GM12878 (cell line): ENCODE measurements at regions not wholly inside any gene's neighbourhood (a gene's known extent, or its start where the extent isn't known, plus 50 kb on each side); places are given as distances from the start of the nearest gene placed in this dataset.

Experiments
- ATAC-seq: fragments of 200-7000 bp; cut with Tn5 transposase; 3 replicates; pipeline ENCODE4 v1.9.1; 2020; ENCODE audit warnings: mild to moderate bottlenecking, moderate library complexity
- BruUV-seq: library from RNA; stranded (reverse); fragments of 400-500 nt; replicated peaks from 2 replicates; lab custom pipeline; 2021; lab: Mats Ljungman, UMichigan
- CTCF ChIA-PET: fragments of 300-600 bp; sonication (Branson Sonifier 250); formaldehyde crosslinking; extraction: SDS; loops from one replicate; lab custom pipeline; 2021; ENCODE audit warnings: inconsistent platforms; lab: Yijun Ruan, JAX
- POLR2A ChIA-PET: fragments of 350-600 bp; formaldehyde crosslinking; extraction: SDS; loops from one replicate; lab custom pipeline; 2021; ENCODE audit warnings: inconsistent platforms; lab: Charles Lee
- RAD21 ChIA-PET: fragments of 300-600 bp; sonication (Branson Sonifier 250); formaldehyde crosslinking; loops from one replicate; lab custom pipeline; 2023; ENCODE audit warnings: antibody characterized with exemption; ENCODE audit not compliant: unreplicated experiment; lab: Charles Lee
- SMC1A ChIA-PET: fragments of 300-600 bp; sonication (Branson Sonifier 250); formaldehyde crosslinking; loops from one replicate; lab custom pipeline; 2023; ENCODE audit not compliant: unreplicated experiment, uncharacterized antibody; lab: Charles Lee
- DNase-seq: peaks from one replicate; pipeline ENCODE4 v3.0.0-alpha.2; 2011; ENCODE audit warnings: low read depth, low spot score
- FAIRE-seq: peaks from 3 replicates; lab custom pipeline; 2011; peaks lifted over from hg19 to GRCh38; lab: Jason Lieb, UNC
- H2AFZ ChIP-seq: 2 replicates; pipeline ENCODE4 v1.6.0; 2011; ENCODE audit warnings: low read depth, low read length, control low read depth; ENCODE audit not compliant: control insufficient read depth
- H3K27ac ChIP-seq: 2 replicates; pipeline ENCODE4 v1.5.1; 2011; ENCODE audit warnings: control low read depth; ENCODE audit not compliant: control insufficient read depth, insufficient read depth
- H3K27me3 ChIP-seq, 2 experiments: replicated peaks in 1 of 2; 2 replicates each; pipeline versions ENCODE4 v1.6.0 to v1.6.1; 2011; ENCODE audit warnings: low read length in 1 of 2; ENCODE audit not compliant: control insufficient read depth in 2 of 2, insufficient read depth in 2 of 2
- H3K36me3 ChIP-seq, 2 experiments: 2 replicates each; pipeline ENCODE4 v1.5.1; 2011; ENCODE audit warnings: low read length in 1 of 2; ENCODE audit not compliant: control insufficient read depth in 2 of 2, insufficient read depth in 2 of 2
- H3K4me1 ChIP-seq: 2 replicates; pipeline ENCODE4 v1.6.1; 2011; ENCODE audit warnings: mild to moderate bottlenecking, low read length, moderate library complexity, mixed read lengths; ENCODE audit not compliant: control insufficient read depth, insufficient read depth
- H3K4me2 ChIP-seq: 2 replicates; pipeline ENCODE4 v1.6.0; 2011; ENCODE audit warnings: control low read depth; ENCODE audit not compliant: control insufficient read depth, insufficient read depth
- H3K4me3 ChIP-seq: fragments of 200-600 bp; sonication (generic); 2 replicates; pipeline ENCODE4 v1.5.1; 2016
- H3K79me2 ChIP-seq: 2 replicates; pipeline ENCODE4 v1.6.0; 2011; ENCODE audit warnings: low read length; ENCODE audit not compliant: control insufficient read depth, insufficient read depth
- H3K9ac ChIP-seq: 2 replicates; pipeline ENCODE4 v1.8.0; 2011; ENCODE audit warnings: low read length, control low read depth, mixed read lengths; ENCODE audit not compliant: control insufficient read depth, insufficient read depth
- H3K9me3 ChIP-seq: replicated peaks from 3 replicates; pipeline ENCODE4 v1.5.1; 2011; ENCODE audit warnings: mild to moderate bottlenecking, low read length; ENCODE audit not compliant: control insufficient read depth, insufficient read depth
- H4K20me1 ChIP-seq: 2 replicates; pipeline ENCODE4 v1.6.0; 2011; ENCODE audit not compliant: control insufficient read depth, insufficient read depth
- CBFB ChIP-seq: IDR thresholded peaks from 2 replicates; pipeline ENCODE4 v1.6.1; 2016; ENCODE audit warnings: antibody characterized with exemption, low read depth
- CHD2 ChIP-seq: IDR thresholded peaks from 2 replicates; pipeline ENCODE4 v1.6.1; 2011; ENCODE audit warnings: low read depth, low read length, improper control_type of control experiment, borderline replicate concordance
- IKZF1 ChIP-seq: fragments of 450-650 bp; conservative IDR thresholded peaks from 2 replicates; pipeline ENCODE4 v1.6.1; 2017; ENCODE audit warnings: antibody characterized with exemption, mild to moderate bottlenecking
- MXI1 ChIP-seq: fragments of 150-350 bp; IDR thresholded peaks from 2 replicates; pipeline ENCODE4 v1.6.1; 2011; ENCODE audit warnings: low read depth, mild to moderate bottlenecking, inconsistent platforms, low read length, improper control_type of control experiment
- NR2C1 ChIP-seq: fragments of 450-650 bp; IDR thresholded peaks from 2 replicates; pipeline ENCODE4 v1.6.1; 2017; ENCODE audit warnings: antibody characterized with exemption, mild to moderate bottlenecking, moderate library complexity
- NR2C2 ChIP-seq: IDR thresholded peaks from 2 replicates; pipeline ENCODE4 v1.6.1; 2011; ENCODE audit warnings: borderline replicate concordance, low read depth; ENCODE audit not compliant: control insufficient read depth, insufficient read length
- TCF3 ChIP-seq: IDR thresholded peaks from 2 replicates; pipeline ENCODE4 v1.6.1; 2012; ENCODE audit warnings: low read depth, mild to moderate bottlenecking, low read length, borderline replicate concordance; ENCODE audit not compliant: insufficient read depth
- WGBS: methylation state at CpG from one replicate; pipeline ENCODE4 v1.1.6; 2016; ENCODE audit warnings: low lambda C conversion rate; ENCODE audit not compliant: insufficient replicate concordance, insufficient coverage; ENCODE audit errors: missing lambda C conversion rate; 5-methylcytosine and 5-hydroxymethylcytosine counted together
- in situ Hi-C: fragments of 300-500 bp; cut with MboI; formaldehyde crosslinking; loops from 9 replicates; pipeline ENCODE4 v1.14.3; 2018; ENCODE audit warnings: mixed read lengths
- intact Hi-C: fragments of 100-400 bp; cut with micrococcal nuclease; formaldehyde crosslinking; loops from one replicate; pipeline ENCODE4 v1.14.2; 2022; ENCODE audit not compliant: unreplicated experiment
- TF ChIP-seq, protein P1 (sequence below): fragments of 450-650 bp; IDR thresholded peaks from 2 replicates; pipeline ENCODE4 v1.6.1; 2017; ENCODE audit warnings: mild to moderate bottlenecking, moderate library complexity
- TF ChIP-seq, protein P2 (sequence below): IDR thresholded peaks from 2 replicates; pipeline ENCODE4 v1.6.1; 2012; ENCODE audit warnings: mild to moderate bottlenecking, low read depth, low read length
- TF ChIP-seq, protein P3 (sequence below): fragments of 150-350 bp; IDR thresholded peaks from 2 replicates; pipeline ENCODE4 v1.6.1; 2016; ENCODE audit warnings: low read depth, low read length

DNA sequence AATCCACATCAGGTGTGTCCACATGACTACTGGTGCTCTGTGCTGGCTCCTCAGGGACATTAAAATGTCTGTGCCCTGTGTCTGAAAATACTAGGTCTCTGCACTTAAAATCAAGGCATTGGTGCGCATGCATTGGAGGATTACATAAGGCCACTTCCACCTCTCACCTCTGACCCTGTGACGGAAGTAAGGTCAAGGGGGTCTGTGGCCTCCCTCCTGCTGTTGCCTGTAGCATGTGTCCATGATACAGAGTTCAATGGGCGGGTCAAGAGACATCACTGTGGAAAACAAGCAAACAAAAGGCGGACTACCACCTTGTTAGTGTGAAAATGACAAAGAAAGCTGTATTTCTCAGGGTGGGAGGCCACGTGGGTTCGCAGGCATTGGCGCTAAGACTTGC, 208.6 kb upstream of the PWP1 start (continued):
- TF ChIP-seq, protein P1, sequence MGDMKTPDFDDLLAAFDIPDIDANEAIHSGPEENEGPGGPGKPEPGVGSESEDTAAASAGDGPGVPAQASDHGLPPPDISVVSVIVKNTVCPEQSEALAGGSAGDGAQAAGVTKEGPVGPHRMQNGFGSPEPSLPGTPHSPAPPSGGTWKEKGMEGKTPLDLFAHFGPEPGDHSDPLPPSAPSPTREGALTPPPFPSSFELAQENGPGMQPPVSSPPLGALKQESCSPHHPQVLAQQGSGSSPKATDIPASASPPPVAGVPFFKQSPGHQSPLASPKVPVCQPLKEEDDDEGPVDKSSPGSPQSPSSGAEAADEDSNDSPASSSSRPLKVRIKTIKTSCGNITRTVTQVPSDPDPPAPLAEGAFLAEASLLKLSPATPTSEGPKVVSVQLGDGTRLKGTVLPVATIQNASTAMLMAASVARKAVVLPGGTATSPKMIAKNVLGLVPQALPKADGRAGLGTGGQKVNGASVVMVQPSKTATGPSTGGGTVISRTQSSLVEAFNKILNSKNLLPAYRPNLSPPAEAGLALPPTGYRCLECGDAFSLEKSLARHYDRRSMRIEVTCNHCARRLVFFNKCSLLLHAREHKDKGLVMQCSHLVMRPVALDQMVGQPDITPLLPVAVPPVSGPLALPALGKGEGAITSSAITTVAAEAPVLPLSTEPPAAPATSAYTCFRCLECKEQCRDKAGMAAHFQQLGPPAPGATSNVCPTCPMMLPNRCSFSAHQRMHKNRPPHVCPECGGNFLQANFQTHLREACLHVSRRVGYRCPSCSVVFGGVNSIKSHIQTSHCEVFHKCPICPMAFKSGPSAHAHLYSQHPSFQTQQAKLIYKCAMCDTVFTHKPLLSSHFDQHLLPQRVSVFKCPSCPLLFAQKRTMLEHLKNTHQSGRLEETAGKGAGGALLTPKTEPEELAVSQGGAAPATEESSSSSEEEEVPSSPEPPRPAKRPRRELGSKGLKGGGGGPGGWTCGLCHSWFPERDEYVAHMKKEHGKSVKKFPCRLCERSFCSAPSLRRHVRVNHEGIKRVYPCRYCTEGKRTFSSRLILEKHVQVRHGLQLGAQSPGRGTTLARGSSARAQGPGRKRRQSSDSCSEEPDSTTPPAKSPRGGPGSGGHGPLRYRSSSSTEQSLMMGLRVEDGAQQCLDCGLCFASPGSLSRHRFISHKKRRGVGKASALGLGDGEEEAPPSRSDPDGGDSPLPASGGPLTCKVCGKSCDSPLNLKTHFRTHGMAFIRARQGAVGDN, result no peak
- TF ChIP-seq MXI1 (no peak), NR2C2 (no peak), CBFB (no peak), CHD2 (no peak)
- TF ChIP-seq, all 136 proteins: peak for 0

DNA sequence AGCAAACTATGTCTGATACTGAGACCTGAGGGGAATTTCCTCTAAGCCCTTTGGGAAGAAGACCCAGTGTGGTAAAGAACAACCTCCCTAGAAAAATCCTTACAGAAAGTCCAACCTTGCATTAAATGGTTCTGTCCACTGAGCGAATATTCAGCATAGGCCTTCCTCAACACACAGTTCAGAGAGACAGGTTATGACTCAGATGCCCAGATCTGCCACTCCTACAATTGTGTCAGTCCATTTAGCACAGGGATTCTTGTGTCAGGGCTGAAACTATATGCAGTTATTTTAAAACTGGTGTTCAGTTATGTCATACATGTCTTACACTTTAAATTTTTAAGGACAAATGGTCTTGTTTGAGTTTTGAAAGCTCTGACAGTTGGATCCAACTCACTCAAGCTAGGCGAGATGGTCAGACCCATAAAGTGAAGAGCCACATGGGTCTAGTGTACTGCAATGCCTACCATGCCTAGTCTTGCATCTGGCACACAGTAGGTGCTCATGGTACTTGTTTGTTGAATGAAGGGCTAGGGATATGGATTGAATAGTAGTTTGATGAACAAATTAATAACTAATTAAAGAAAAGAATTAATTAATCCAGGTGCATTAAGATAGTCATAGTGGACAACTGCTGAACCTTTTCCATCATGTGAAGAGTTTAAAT, 207.5 kb upstream of the PWP1 start:
- intact Hi-C loops (no loop called here), in situ Hi-C loops (no loop called here)
- RAD21 ChIA-PET, result no interaction called here
- CTCF ChIA-PET, result interaction anchor here (1.0 kb wide), 1 partner anchor 131 kb away, joined by 3 read pairs; no protein-coding TSS in a partner anchor
- Histone ChIP-seq H3K79me2 (no peaks in the 10 kb centered on the region), H4K20me1 (no peaks in the 10 kb centered on the region), H2AFZ (no peak overlapping the region), H3K4me3 (no peak overlapping the region), H3K4me1 (no peaks in the 10 kb centered on the region), H3K27me3 (peaks cover 0 to 3% of the 10 kb centered on the region in 2 experiments; a peak in 2 of 4 replicates), H3K27ac (no peak overlapping the region), H3K9ac (no peak overlapping the region), H3K36me3 (no peaks in the 10 kb centered on the region), H3K4me2 (no peak overlapping the region), H3K9me3 (no peaks in the 10 kb centered on the region)
- no peak for ATAC-seq
- DNase-seq, result no peak
- 37% methylated on average over 2 of the region's 2 CpGs for WGBS
- FAIRE-seq, result no peak
- TF ChIP-seq, protein P2, sequence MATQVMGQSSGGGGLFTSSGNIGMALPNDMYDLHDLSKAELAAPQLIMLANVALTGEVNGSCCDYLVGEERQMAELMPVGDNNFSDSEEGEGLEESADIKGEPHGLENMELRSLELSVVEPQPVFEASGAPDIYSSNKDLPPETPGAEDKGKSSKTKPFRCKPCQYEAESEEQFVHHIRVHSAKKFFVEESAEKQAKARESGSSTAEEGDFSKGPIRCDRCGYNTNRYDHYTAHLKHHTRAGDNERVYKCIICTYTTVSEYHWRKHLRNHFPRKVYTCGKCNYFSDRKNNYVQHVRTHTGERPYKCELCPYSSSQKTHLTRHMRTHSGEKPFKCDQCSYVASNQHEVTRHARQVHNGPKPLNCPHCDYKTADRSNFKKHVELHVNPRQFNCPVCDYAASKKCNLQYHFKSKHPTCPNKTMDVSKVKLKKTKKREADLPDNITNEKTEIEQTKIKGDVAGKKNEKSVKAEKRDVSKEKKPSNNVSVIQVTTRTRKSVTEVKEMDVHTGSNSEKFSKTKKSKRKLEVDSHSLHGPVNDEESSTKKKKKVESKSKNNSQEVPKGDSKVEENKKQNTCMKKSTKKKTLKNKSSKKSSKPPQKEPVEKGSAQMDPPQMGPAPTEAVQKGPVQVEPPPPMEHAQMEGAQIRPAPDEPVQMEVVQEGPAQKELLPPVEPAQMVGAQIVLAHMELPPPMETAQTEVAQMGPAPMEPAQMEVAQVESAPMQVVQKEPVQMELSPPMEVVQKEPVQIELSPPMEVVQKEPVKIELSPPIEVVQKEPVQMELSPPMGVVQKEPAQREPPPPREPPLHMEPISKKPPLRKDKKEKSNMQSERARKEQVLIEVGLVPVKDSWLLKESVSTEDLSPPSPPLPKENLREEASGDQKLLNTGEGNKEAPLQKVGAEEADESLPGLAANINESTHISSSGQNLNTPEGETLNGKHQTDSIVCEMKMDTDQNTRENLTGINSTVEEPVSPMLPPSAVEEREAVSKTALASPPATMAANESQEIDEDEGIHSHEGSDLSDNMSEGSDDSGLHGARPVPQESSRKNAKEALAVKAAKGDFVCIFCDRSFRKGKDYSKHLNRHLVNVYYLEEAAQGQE, result no peak
- no peak for TF ChIP-seq MXI1
- no peak for TF ChIP-seq IKZF1
- no peak for TF ChIP-seq NR2C1
- TF ChIP-seq, protein P3, sequence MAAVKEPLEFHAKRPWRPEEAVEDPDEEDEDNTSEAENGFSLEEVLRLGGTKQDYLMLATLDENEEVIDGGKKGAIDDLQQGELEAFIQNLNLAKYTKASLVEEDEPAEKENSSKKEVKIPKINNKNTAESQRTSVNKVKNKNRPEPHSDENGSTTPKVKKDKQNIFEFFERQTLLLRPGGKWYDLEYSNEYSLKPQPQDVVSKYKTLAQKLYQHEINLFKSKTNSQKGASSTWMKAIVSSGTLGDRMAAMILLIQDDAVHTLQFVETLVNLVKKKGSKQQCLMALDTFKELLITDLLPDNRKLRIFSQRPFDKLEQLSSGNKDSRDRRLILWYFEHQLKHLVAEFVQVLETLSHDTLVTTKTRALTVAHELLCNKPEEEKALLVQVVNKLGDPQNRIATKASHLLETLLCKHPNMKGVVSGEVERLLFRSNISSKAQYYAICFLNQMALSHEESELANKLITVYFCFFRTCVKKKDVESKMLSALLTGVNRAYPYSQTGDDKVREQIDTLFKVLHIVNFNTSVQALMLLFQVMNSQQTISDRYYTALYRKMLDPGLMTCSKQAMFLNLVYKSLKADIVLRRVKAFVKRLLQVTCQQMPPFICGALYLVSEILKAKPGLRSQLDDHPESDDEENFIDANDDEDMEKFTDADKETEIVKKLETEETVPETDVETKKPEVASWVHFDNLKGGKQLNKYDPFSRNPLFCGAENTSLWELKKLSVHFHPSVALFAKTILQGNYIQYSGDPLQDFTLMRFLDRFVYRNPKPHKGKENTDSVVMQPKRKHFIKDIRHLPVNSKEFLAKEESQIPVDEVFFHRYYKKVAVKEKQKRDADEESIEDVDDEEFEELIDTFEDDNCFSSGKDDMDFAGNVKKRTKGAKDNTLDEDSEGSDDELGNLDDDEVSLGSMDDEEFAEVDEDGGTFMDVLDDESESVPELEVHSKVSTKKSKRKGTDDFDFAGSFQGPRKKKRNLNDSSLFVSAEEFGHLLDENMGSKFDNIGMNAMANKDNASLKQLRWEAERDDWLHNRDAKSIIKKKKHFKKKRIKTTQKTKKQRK, result no peak
- no peak for TF ChIP-seq TCF3
- BruUV-seq, result no TSS peak
- POLR2A ChIA-PET, result no interaction called here
- SMC1A ChIA-PET, result no interaction called here
